ENCODE measurements at regions not wholly inside any gene's neighbourhood (a gene's known extent, or its start where the extent isn't known, plus 50 kb on each side); places are given as distances from the start of the nearest gene placed in this dataset.

DNA sequence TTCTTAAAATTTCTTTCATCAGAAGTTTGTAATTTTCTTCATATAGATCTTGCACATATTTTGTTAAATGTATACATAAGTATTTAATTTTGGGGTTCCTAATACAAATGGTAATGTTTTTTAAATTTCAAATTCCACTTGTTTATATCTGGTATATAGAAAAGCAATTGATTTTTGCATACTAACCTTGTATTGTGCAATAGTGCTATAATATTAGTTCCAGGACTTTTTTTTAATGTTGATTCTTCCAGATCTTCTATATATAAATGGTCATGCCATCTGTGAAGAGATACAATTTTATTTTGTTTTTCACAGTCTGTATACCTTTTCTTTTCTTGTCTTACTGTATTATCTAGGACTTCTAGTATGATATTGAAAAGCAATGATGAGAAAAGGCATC, 665.0 kb downstream of the OTOL1 start:
- Mint-ChIP-seq H3K4me3 (ENCODE audit: unreplicated experiment) (no peak overlapping the region), H3K27me3 (ENCODE audit: unreplicated experiment) (peaks cover 1% of the 10 kb centered on the region), H3K36me3 (ENCODE audit: low read depth, unreplicated experiment) (peaks cover 4% of the 10 kb centered on the region), H3K27ac (ENCODE audit: unreplicated experiment) (no peak overlapping the region), H3K4me1 (ENCODE audit: unreplicated experiment) (no peaks in the 10 kb centered on the region), H3K9me3 (ENCODE audit: unreplicated experiment) (no peaks in the 10 kb centered on the region)
- no peak for DNase-seq (ENCODE audit: low spot score)
- TF ChIP-seq CTCF (IDR thresholded peaks at IDR 0.05; ENCODE audit: unreplicated experiment), result no peak

DNA sequence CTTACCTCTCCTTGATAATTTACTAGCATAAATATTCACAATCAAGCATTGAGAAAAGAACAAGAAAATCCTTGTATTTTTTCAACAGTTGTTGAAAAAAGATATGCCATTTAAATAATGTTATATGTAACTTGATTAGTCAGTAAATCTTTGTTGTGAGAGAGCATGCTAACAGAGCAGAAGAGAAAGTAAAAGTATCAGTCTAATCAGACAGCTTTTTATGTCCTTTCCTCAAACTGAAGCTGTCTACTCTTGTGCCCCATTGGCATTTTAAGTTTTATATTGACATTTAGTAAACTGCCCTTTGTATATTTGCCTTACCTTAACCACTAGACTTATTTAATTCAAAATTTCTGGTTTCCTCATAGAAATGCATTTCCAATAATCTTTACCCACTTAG, 668.7 kb downstream of the OTOL1 start:
- Mint-ChIP-seq H3K4me1 (ENCODE audit: unreplicated experiment) (no peaks in the 10 kb centered on the region), H3K36me3 (ENCODE audit: low read depth, unreplicated experiment) (no peaks in the 10 kb centered on the region), H3K4me3 (ENCODE audit: unreplicated experiment) (no peak overlapping the region), H3K9me3 (ENCODE audit: unreplicated experiment) (no peaks in the 10 kb centered on the region), H3K27ac (ENCODE audit: unreplicated experiment) (no peak overlapping the region), H3K27me3 (ENCODE audit: unreplicated experiment) (no peaks in the 10 kb centered on the region)
- TF ChIP-seq CTCF (IDR thresholded peaks at IDR 0.05; ENCODE audit: unreplicated experiment), result no peak
- no peak for DNase-seq (ENCODE audit: low spot score)

- H3K4me1 Mint-ChIP-seq (ENCODE audit: unreplicated experiment), result no peaks in the 10 kb centered on the region
- DNase-seq (ENCODE audit: low spot score), result no peak
- H3K27ac Mint-ChIP-seq (ENCODE audit: unreplicated experiment), result no peak overlapping the region
- H3K27me3 Mint-ChIP-seq (ENCODE audit: unreplicated experiment), result no peaks in the 10 kb centered on the region
- no peaks in the 10 kb centered on the region for H3K36me3 Mint-ChIP-seq (ENCODE audit: low read depth, unreplicated experiment)
- H3K9me3 Mint-ChIP-seq (ENCODE audit: unreplicated experiment), result no peaks in the 10 kb centered on the region
- H3K4me3 Mint-ChIP-seq (ENCODE audit: unreplicated experiment), result no peak overlapping the region
- TF ChIP-seq CTCF (IDR thresholded peaks at IDR 0.05; ENCODE audit: unreplicated experiment), result no peak
Measured at GRCh38 chr3:162166543-162166942, 669.9 kb downstream of the OTOL1 start.

GRCh38 chr3:162168715-162169114, 672.1 kb downstream of the OTOL1 start:
- H3K9me3 Mint-ChIP-seq (ENCODE audit: unreplicated experiment), result no peaks in the 10 kb centered on the region
- no peak for DNase-seq (ENCODE audit: low spot score)
- TF ChIP-seq CTCF (IDR thresholded peaks at IDR 0.05; ENCODE audit: unreplicated experiment), result no peak
- no peak overlapping the region for H3K4me3 Mint-ChIP-seq (ENCODE audit: unreplicated experiment)
- no peaks in the 10 kb centered on the region for H3K27me3 Mint-ChIP-seq (ENCODE audit: unreplicated experiment)
- no peaks in the 10 kb centered on the region for H3K4me1 Mint-ChIP-seq (ENCODE audit: unreplicated experiment)
- no peak overlapping the region for H3K27ac Mint-ChIP-seq (ENCODE audit: unreplicated experiment)
- no peaks in the 10 kb centered on the region for H3K36me3 Mint-ChIP-seq (ENCODE audit: low read depth, unreplicated experiment)

GRCh38 chr3:162170581-162170980, 674.0 kb downstream of the OTOL1 start:
- H3K4me1 Mint-ChIP-seq (ENCODE audit: unreplicated experiment), result no peaks in the 10 kb centered on the region
- no peak overlapping the region for H3K27ac Mint-ChIP-seq (ENCODE audit: unreplicated experiment)
- TF ChIP-seq CTCF (IDR thresholded peaks at IDR 0.05; ENCODE audit: unreplicated experiment), result no peak
- no peak for DNase-seq (ENCODE audit: low spot score)
- no peaks in the 10 kb centered on the region for H3K27me3 Mint-ChIP-seq (ENCODE audit: unreplicated experiment)
- H3K9me3 Mint-ChIP-seq (ENCODE audit: unreplicated experiment), result no peaks in the 10 kb centered on the region
- no peaks in the 10 kb centered on the region for H3K36me3 Mint-ChIP-seq (ENCODE audit: low read depth, unreplicated experiment)
- H3K4me3 Mint-ChIP-seq (ENCODE audit: unreplicated experiment), result no peak overlapping the region
